AG09319 (cell line): ENCODE measurements at regions not wholly inside any gene's neighbourhood (a gene's known extent, or its start where the extent isn't known, plus 50 kb on each side); places are given as distances from the start of the nearest gene placed in this dataset.

ENCODE experiments used
- DNase-seq: peaks from one replicate; pipeline ENCODE4 v3.0.0-alpha.2; 2010; ENCODE audit warnings: low read depth; ENCODE audit errors: extremely low read depth
- CTCF ChIP-seq: IDR thresholded peaks from 2 replicates; pipeline ENCODE4 v1.5.1; 2011; ENCODE audit warnings: low read depth, mild to moderate bottlenecking, inconsistent platforms, low read length, moderate library complexity

DNA sequence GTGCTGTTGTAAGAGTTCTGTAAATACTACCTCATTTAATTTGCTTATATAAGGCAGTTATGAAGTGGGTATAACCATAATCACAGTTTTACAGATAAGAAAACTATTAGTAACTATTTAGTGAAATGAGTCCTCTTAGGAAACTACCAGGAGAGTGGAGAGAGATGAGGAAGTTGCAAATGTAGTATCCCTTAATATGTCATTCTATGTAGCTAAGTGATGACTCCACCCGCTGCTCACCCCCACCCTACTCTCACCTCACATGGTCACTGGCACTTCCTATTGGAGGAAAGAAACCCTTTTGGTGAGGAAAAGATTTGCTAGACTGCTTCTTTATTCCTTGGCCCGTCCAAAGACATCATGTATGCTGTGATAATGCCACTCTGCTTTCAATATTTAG lies 241.8 kb upstream of the SLC24A2 start:
- no peak for TF ChIP-seq CTCF
- DNase-seq = no peak

- TF ChIP-seq CTCF = no peak
- no peak for DNase-seq
Measured at GRCh38 chr9:20030221-20030620, 241.4 kb upstream of the SLC24A2 start.

DNA sequence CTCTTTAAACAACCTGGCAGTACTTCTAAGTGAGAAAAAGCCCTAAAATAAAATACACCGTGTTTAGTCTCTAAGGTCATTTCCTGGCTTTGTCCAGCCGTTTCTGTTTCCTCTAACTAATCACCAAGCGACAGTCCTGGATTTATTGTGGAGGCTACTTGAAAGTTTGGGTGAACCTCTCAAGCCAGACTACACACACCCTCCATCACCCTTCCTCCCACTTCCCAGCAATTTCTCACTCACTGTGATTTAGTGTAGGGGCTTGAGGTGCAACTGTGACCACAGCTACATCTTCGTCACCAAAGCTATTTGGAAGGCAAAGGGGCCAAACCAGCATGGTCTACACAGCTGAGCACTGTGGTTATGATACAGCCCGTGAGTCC lies 240.0 kb upstream of the SLC24A2 start:
- no peak for DNase-seq
- TF ChIP-seq CTCF = no peak

GRCh38 chr9:20028192-20028848 lies 239.5 kb upstream of the SLC24A2 start:
- no peak for TF ChIP-seq CTCF
- no peak for DNase-seq

GRCh38 chr9:20023961-20024571 lies 235.2 kb upstream of the SLC24A2 start:
- no peak for TF ChIP-seq CTCF
- no peak for DNase-seq

DNA sequence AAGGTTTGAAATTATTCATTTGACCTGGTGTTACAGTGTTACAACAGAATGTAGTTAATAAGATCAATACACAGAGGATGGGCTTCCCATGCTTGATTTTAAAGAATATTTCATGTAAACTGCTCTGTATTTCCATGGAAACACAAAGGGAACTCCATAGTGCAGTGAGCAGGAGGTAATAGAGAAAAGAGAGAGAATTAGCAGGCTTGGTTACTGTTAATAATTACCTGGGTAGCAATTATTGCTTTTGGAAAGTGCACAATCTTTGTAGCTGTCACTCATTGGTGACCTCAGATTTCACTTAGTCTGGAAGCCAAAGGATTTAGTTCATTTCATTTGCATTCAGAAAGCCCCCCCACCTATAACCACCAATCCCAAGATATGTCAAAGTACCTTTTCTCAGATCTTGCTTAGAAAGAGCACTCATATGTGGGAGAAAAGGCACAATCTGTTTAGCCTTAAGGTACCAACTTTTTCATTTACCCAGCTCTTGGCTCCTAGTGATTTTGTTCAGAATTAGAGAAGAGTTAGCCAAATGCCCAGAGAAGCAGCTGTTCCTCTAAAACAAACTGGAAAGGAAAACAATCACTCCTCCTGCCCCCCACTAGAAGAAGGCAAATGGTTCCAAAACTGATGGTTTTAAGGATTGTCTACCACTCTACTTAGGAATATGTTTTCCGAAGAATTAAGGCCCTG lies 234.5 kb upstream of the SLC24A2 start:
- TF ChIP-seq CTCF = no peak
- DNase-seq = no peak

- DNase-seq = no peak
- TF ChIP-seq CTCF = no peak
Measured at GRCh38 chr9:20022410-20022809, 233.6 kb upstream of the SLC24A2 start.
